ENCODE measurements at regions not wholly inside any gene's neighbourhood (a gene's known extent, or its start where the extent isn't known, plus 50 kb on each side); places are given as distances from the start of the nearest gene placed in this dataset.
"Not testable (repeated sequence)": the region's sequence is repeated elsewhere in the genome, so short reads cannot be mapped to it uniquely, and the experiment has no call there.

- H3K36me3 Mint-ChIP-seq; H3K27ac Mint-ChIP-seq; ATAC-seq; H3K9me3 Mint-ChIP-seq; DNase-seq (ENCODE audit: low spot score in 2 of 2): not testable (repeated sequence)
These were observed 415.0 kb downstream of the RPIA start for GRCh38 chr2:89106369-89107019.

DNA sequence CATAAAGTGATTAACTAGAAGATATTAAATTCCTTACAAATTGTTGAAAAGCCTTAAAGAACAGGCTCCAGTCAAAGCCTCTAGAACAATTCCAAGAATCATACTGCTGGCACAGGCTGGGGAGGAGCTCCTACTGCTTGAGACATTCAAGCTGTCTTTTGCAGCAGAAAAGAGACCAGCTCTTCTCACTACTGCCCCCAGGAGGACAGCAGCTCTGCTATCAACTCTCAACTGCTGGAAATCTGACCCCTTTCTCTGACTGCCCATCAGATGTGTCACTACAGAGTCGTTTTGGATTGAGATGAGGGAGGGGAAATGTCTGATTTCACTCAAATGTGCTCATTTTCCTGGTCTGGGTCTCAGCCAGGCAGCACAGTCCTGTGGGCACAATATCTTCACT lies 421.0 kb downstream of the RPIA start:
- peak in 1 of 2 donors; percentile 2 for DNase-seq (ENCODE audit: low spot score in 2 of 2)
- H3K27ac Mint-ChIP-seq, H3K36me3 Mint-ChIP-seq, ATAC-seq, H3K9me3 Mint-ChIP-seq: not testable (repeated sequence)

DNA sequence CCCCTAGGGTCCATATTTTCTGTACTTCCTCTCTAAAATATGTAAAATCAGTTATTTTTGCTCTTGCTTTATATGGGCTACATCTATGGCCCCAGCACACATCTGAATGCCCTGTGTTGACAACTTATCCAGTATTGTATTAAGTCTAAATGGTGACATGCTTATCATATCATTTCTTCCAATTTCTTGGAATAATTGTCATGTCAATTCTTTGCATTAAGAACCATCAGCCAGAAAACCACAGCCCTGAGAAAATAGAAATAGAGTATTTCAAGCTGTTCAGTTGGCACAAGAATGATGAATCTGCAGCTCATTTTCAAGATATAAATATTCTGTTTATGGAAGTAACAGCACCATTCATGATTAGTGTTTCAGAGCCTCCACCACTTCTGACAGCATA lies 421.8 kb downstream of the RPIA start:
- DNase-seq (ENCODE audit: low spot score in 2 of 2); H3K27ac Mint-ChIP-seq; H3K36me3 Mint-ChIP-seq; ATAC-seq; H3K9me3 Mint-ChIP-seq: not testable (repeated sequence)

DNA sequence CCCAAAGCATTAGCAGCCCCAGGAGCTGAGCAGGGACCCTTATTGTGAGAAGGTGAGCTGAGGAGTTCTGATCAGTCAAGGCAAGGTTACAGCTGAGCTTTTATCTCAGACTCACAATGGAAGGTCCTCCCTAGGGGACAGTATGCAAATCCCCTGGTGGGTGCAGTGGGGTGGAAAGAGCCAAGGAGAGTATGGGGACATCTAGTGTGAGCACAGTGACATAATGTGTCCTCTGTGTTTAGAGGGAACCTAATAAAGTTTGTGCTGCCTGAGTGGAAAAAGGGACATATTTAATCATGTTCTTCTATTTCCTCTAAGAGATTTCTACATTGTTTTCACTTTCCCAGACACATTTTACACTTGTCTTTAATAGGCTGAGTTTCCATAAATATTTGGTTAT lies 438.0 kb downstream of the RPIA start:
- not testable (repeated sequence) for DNase-seq (ENCODE audit: low spot score in 2 of 2); ATAC-seq; H3K27ac Mint-ChIP-seq; H3K9me3 Mint-ChIP-seq; H3K36me3 Mint-ChIP-seq

DNA sequence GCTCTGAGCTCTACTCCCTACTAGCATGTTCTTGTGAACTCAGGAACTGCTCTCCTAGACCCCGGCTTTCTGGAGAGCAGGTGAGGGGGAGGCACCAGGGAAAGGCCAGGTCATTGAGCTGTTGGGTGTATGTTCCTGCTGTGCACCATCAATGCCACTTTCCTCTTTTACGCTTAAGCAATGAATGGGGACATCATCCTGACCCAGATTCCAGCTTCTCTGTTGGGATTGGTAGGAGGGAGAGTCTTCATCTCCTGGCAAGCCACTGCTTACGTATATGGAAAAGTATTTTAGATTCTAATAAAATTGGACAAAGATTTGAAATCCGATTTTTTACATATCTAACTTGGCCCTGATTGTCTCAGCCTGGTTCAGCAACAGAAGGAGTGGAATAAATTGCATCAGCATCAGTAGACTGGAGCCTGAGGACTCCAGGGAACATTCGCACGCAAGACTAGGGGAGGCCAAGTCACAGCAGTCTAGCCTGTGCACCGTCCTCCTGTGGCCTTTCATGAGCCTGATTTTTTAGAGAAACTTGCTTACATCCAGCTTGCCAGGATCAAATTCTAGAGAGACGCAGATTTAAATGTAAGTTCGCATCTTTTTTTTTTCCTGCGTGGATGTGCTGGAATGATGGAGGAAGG lies 439.3 kb downstream of the RPIA start:
- not testable (repeated sequence) for DNase-seq (ENCODE audit: low spot score in 2 of 2); H3K27ac Mint-ChIP-seq; ATAC-seq; H3K36me3 Mint-ChIP-seq; H3K9me3 Mint-ChIP-seq

GRCh38 chr2:89142959-89143358 lies 451.5 kb downstream of the RPIA start:
- H3K9me3 Mint-ChIP-seq; H3K36me3 Mint-ChIP-seq; H3K27ac Mint-ChIP-seq; ATAC-seq; DNase-seq (ENCODE audit: low spot score in 2 of 2): not testable (repeated sequence)

DNA sequence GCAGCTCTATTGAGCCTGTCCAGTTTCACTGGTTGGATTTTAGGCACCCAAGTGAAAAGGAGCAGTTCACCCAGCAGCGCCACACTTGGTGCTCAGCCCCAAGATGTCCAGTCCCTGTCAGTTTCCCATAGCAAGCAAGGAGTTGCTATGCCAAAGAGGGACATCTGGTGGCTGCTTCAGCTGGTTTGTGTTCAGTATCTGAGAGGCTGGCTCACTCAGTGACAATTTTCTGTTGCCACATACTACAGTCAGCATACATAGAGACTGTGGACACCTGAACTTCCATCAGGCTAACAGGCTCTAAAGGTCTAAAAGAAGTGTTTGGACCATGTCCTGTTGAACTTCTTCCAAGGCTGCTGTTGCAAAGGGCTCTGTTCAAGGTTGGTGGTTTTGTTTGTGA lies 453.9 kb downstream of the RPIA start:
- not testable (repeated sequence) for ATAC-seq; H3K9me3 Mint-ChIP-seq; H3K27ac Mint-ChIP-seq; H3K36me3 Mint-ChIP-seq; DNase-seq (ENCODE audit: low spot score in 2 of 2)

DNA sequence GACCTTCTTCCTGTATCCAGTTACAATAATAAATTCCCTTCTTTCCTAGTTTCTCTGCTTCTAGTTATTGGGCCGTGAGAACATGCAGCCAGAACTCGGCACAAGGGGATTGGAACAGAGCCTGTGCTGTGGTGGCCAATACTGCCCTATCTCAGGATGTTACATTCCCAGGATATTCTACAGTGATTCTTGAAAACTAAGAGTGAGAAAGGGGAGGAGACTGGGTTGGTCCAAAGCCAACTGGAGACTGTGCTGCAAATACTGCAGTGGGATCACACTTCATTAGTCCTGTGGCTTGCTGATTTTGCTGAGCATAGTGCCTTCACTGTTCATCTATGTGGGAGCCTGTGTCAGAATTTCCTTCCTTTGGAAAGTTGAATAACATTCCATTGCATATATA lies 456.8 kb downstream of the RPIA start:
- not testable (repeated sequence) for ATAC-seq; H3K27ac Mint-ChIP-seq; DNase-seq (ENCODE audit: low spot score in 2 of 2); H3K36me3 Mint-ChIP-seq; H3K9me3 Mint-ChIP-seq

- ATAC-seq, result not testable (repeated sequence)
These were observed 460.2 kb downstream of the RPIA start for GRCh38 chr2:89151699-89152098.

GRCh38 chr2:89152501-89152900 lies 461.0 kb downstream of the RPIA start:
- DNase-seq (ENCODE audit: low spot score in 2 of 2); H3K9me3 Mint-ChIP-seq; H3K36me3 Mint-ChIP-seq; ATAC-seq; H3K27ac Mint-ChIP-seq: not testable (repeated sequence)

More at GRCh38 chr2:89151699-89152098, 460.2 kb downstream of the RPIA start:
- not testable (repeated sequence) for DNase-seq (ENCODE audit: low spot score in 2 of 2); H3K27ac Mint-ChIP-seq; H3K36me3 Mint-ChIP-seq; H3K9me3 Mint-ChIP-seq

- ATAC-seq; H3K36me3 Mint-ChIP-seq; H3K9me3 Mint-ChIP-seq; DNase-seq (ENCODE audit: low spot score in 2 of 2); H3K27ac Mint-ChIP-seq: not testable (repeated sequence)
These were observed 461.7 kb downstream of the RPIA start for GRCh38 chr2:89153210-89153609.

- DNase-seq (ENCODE audit: low spot score in 2 of 2); H3K36me3 Mint-ChIP-seq; H3K27ac Mint-ChIP-seq; ATAC-seq; H3K9me3 Mint-ChIP-seq: not testable (repeated sequence)
These were observed 462.8 kb downstream of the RPIA start for GRCh38 chr2:89154247-89154682.

- H3K36me3 Mint-ChIP-seq; DNase-seq (ENCODE audit: low spot score in 2 of 2); H3K9me3 Mint-ChIP-seq; H3K27ac Mint-ChIP-seq: not testable (repeated sequence)
- ATAC-seq, result peak in 1 of 2 donors; percentile 34
These were observed 468.8 kb downstream of the RPIA start for GRCh38 chr2:89160306-89160705.

DNA sequence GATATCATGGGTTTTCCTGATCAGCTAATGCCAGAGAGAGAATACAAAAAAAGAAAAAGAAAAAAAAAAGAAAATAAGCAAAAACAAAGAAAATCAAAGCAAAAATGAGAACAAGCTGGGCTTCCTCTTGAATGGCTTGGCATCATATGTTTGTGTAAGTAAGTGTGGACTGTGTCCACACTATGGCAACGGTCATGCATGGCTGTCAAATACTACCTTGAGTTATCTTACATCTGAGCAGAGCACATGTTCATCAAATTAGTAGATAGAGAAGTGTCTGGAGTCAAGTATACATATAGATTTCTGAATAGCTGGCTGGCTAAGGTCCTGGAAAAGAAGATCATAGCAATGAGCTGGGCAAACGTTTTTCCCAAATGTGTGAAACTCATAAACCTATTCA lies 470.2 kb downstream of the RPIA start:
- not testable (repeated sequence) for H3K27ac Mint-ChIP-seq; H3K9me3 Mint-ChIP-seq; H3K36me3 Mint-ChIP-seq; DNase-seq (ENCODE audit: low spot score in 2 of 2); ATAC-seq

DNA sequence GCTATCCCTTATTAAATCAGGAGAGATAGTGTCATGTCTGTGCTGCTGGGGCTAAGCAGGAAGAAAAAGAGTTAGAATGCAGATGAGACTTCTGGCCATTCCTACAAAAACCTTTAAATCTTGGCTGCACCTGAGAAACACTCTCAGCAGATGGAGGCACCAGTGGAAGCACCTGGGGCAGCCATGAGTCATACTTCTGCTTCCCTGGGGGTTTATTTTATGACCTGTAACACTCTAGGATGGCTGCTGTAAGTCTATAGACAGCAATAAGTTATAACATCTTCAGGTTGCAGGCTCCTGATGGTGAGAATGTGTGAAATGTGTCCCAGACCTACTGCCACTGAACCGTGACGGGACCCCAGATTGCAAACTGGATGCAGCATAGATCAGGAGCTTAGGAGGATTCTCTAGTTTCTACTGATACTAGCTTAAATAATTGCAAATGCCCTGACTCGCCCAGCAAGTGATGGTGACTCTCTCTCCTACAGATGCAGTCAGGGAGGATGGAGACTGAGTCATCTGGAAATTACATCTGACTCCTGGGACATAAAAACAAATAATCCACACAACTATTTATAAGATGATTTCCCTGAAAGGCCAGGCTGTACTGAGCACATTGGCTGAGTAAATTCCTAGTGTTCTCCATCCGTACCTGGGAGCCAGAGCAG lies 479.2 kb downstream of the RPIA start:
- not testable (repeated sequence) for H3K9me3 Mint-ChIP-seq; ATAC-seq; H3K27ac Mint-ChIP-seq; DNase-seq (ENCODE audit: low spot score in 2 of 2); H3K36me3 Mint-ChIP-seq

- not testable (repeated sequence) for H3K36me3 Mint-ChIP-seq; H3K27ac Mint-ChIP-seq; DNase-seq (ENCODE audit: low spot score in 2 of 2); H3K9me3 Mint-ChIP-seq; ATAC-seq
These were observed 479.7 kb downstream of the RPIA start for GRCh38 chr2:89171174-89171519.

DNA sequence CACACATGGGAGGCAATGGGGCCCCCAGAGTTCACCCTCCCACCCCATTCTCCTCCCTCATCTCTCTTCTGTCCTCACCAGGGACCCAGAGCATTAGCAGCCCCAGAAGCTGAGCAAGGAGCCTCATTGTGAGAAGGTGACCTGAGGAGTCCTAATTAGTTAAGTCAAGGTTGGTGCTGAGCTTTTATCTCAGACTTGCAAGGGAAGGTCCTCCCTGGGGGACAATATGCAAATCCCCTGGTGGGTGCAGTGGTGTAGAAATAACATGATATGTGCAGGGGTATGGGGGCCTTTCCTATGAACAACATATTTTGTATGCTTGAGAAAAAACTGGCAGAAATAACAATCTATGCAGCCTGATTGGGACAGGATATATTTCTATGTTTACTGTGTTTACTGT lies 485.5 kb downstream of the RPIA start:
- not testable (repeated sequence) for H3K27ac Mint-ChIP-seq; H3K36me3 Mint-ChIP-seq; DNase-seq (ENCODE audit: low spot score in 2 of 2); ATAC-seq; H3K9me3 Mint-ChIP-seq
